ENCODE measurements at regions not wholly inside any gene's neighbourhood (a gene's known extent, or its start where the extent isn't known, plus 50 kb on each side); places are given as distances from the start of the nearest gene placed in this dataset.

DNA sequence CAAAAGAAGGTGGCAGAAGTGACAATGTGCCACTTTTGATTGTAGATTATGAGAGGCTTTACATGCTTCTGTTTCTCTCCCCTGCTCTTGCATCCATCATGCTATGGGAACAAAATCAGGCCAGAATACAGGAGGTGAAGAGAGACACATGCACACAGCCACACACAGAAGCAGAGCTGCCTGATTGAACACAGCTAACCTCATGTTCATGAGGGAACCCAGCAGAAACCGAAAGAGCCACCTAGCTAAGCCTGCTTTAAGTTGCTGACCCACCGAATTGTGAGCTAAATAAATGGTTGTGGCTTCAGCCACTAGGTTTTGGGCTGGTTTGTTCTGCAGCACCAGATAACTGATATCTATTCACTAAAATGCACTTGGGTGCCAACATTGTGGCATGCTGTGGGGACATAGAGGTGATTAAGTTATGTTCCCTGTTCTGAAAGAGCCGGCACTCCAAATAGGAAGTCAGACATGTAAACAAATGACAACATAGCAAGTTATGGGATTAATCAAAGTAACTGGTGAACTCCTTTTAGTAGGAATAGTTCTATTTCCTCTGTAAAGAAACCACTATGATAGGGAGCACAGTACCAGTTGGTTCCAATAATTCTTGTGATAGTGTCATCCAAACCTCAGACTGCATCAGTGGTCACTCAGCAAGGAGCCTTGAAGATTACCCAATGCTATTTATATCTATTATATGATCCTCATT lies 93.6 kb upstream of the TNC start:
- H3K9me3 ChIP-seq (ENCODE audit: control insufficient read depth, low read depth, low read length), result no peaks in the 10 kb centered on the region
- no peak for DNase-seq
- H3K27me3 ChIP-seq (ENCODE audit: insufficient read depth, low read length), result no peaks in the 10 kb centered on the region
- H3K27me3 Mint-ChIP-seq (ENCODE audit: low read depth), result peaks cover 2% of the 10 kb centered on the region; the same call in 1 of the 2 replicates
- H2BK20ac ChIP-seq (ENCODE audit: low read depth, low read length, poor library complexity, severe bottlenecking), result no peak overlapping the region
- no peak overlapping the region for H2AFZ ChIP-seq (ENCODE audit: low read length)
- H2BK120ac ChIP-seq (ENCODE audit: low read depth, low read length, poor library complexity, severe bottlenecking), result no peak overlapping the region
- peaks cover 3 to 10% of the 10 kb centered on the region in 2 experiments; a peak in 3 of 4 replicates for H3K4me1 Mint-ChIP-seq
- no peak overlapping the region for H3K56ac ChIP-seq (ENCODE audit: insufficient read length, low read depth, low read length)
- H3K27ac ChIP-seq (ENCODE audit: insufficient read length, low read depth, low read length), result no peak overlapping the region
- peaks cover 2% of the 10 kb centered on the region; the same call in 1 of the 2 replicates for H3K4me1 ChIP-seq (ENCODE audit: insufficient read depth, low read length)
- TF ChIP-seq, protein P1, sequence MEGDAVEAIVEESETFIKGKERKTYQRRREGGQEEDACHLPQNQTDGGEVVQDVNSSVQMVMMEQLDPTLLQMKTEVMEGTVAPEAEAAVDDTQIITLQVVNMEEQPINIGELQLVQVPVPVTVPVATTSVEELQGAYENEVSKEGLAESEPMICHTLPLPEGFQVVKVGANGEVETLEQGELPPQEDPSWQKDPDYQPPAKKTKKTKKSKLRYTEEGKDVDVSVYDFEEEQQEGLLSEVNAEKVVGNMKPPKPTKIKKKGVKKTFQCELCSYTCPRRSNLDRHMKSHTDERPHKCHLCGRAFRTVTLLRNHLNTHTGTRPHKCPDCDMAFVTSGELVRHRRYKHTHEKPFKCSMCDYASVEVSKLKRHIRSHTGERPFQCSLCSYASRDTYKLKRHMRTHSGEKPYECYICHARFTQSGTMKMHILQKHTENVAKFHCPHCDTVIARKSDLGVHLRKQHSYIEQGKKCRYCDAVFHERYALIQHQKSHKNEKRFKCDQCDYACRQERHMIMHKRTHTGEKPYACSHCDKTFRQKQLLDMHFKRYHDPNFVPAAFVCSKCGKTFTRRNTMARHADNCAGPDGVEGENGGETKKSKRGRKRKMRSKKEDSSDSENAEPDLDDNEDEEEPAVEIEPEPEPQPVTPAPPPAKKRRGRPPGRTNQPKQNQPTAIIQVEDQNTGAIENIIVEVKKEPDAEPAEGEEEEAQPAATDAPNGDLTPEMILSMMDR (conservative IDR thresholded peaks at IDR 0.05), result no peak
- H3T11ph ChIP-seq (ENCODE audit: low read length), result no peak overlapping the region
- no peak overlapping the region for H3K4me2 ChIP-seq (ENCODE audit: insufficient read depth, insufficient read length, low read length)
- no peak overlapping the region for H2BK12ac ChIP-seq (ENCODE audit: insufficient read length, low read depth, low read length)
- H3K79me1 ChIP-seq (ENCODE audit: insufficient read depth, low read depth, low read length, poor library complexity, severe bottlenecking), result no peaks in the 10 kb centered on the region
- H4K5ac ChIP-seq (ENCODE audit: insufficient read length, low read depth, low read length), result no peak overlapping the region
- no peak overlapping the region for H3K9ac ChIP-seq (ENCODE audit: extremely low read depth, insufficient read length, low read length)
- H3K23ac ChIP-seq (ENCODE audit: insufficient read length, low read depth, low read length), result no peak overlapping the region
- H3K4me3 Mint-ChIP-seq, result no peak overlapping the region
- H3K79me2 ChIP-seq (ENCODE audit: insufficient read depth, low read length), result no peaks in the 10 kb centered on the region
- no peak overlapping the region for H3K27ac Mint-ChIP-seq
- H4K20me1 ChIP-seq (ENCODE audit: control insufficient read depth, insufficient read depth, insufficient read length), result no peaks in the 10 kb centered on the region
- H3K18ac ChIP-seq (ENCODE audit: insufficient read length, low read depth, low read length), result no peak overlapping the region
- no peak overlapping the region for H3K4ac ChIP-seq (ENCODE audit: low read depth, low read length)
- H3K14ac ChIP-seq (ENCODE audit: insufficient read depth, low read length), result no peak overlapping the region
- H3K36me3 Mint-ChIP-seq (ENCODE audit: insufficient read depth in 1 of 3, low read depth in 3 of 3), result no peaks in the 10 kb centered on the region
- H4K91ac ChIP-seq (ENCODE audit: insufficient read length, low read depth, low read length), result no peak overlapping the region
- no peaks in the 10 kb centered on the region for H3K23me2 ChIP-seq (ENCODE audit: insufficient read length, low read depth, low read length, poor library complexity, severe bottlenecking)
- H2AK5ac ChIP-seq (ENCODE audit: insufficient read length, low read length), result no peak overlapping the region
- no peak overlapping the region for H2BK15ac ChIP-seq (ENCODE audit: low read depth, low read length)
- H2BK5ac ChIP-seq (ENCODE audit: insufficient read length, low read length), result no peak overlapping the region
- WGBS (ENCODE audit: extremely low coverage, insufficient read length, low lambda C conversion rate), result no CpG with 5 or more reads among the region's 3 CpGs
- H3K9me3 Mint-ChIP-seq, result no peaks in the 10 kb centered on the region; a peak in 1 of 5 replicates
- no peak overlapping the region for H4K8ac ChIP-seq (replicated peaks; ENCODE audit: insufficient read length, low read depth, low read length)
